Left lung (tissue), 4 donors: ENCODE measurements at regions not wholly inside any gene's neighbourhood (a gene's known extent, or its start where the extent isn't known, plus 50 kb on each side); places are given as distances from the start of the nearest gene placed in this dataset.

Experiments
- ATAC-seq: fragments of 200-7000 bp; cut with Tn5 transposase; one replicate; pipeline ENCODE4 v1.9.1; 2020; ENCODE audit warnings: moderate library complexity
- DNase-seq, 4 donors: peaks; one replicate each; pipeline ENCODE4 v3.0.0-alpha.2; 2013 to 2020
- H3K27ac ChIP-seq, 2 donors: fragments of 200-600 bp; sonication (generic) in 1 of 2; one replicate each; pipeline versions ENCODE4 v1.5.0 to v1.8.0; 2020 to 2021
- H3K27me3 ChIP-seq, 2 donors: fragments of 200-600 bp; sonication (generic) in 1 of 2; one replicate each; pipeline versions ENCODE4 v1.5.0 to v1.8.0; 2020 to 2021
- H3K36me3 ChIP-seq, 2 donors: fragments of 200-600 bp; sonication (generic) in 1 of 2; one replicate each; pipeline versions ENCODE4 v1.5.0 to v1.8.0; 2020 to 2021
- H3K4me1 ChIP-seq, 2 donors: fragments of 200-600 bp; one replicate each; pipeline ENCODE4 v1.8.0; 2021
- H3K4me3 ChIP-seq, 2 donors: fragments of 200-600 bp; sonication (generic) in 1 of 2; one replicate each; pipeline versions ENCODE4 v1.5.0 to v1.8.0; 2020 to 2021; ENCODE audit warnings: mild to moderate bottlenecking in 1 of 2
- H3K9me3 ChIP-seq, 2 donors: fragments of 200-600 bp; sonication (generic) in 1 of 2; one replicate each; pipeline versions ENCODE4 v1.5.0 to v1.8.0; 2020 to 2021
- intact Hi-C, 2 donors: fragments of 100-400 bp; cut with DNase I; formaldehyde crosslinking; loops; one replicate each; pipeline versions ENCODE4 v1.11.2 to v1.14.2; 2022
- TF ChIP-seq, protein P1 (sequence below), 2 donors: fragments of 200-600 bp; sonication (generic) in 1 of 2; IDR thresholded peaks; one replicate each; pipeline versions ENCODE4 v1.5.0 to v1.8.0; 2021; ENCODE audit warnings: antibody characterized with exemption in 2 of 2
- donor health status: DM: no; HTN: yes; CAD: no.
- donor health status: DM: no; HTN: no; CAD: no.

DNA sequence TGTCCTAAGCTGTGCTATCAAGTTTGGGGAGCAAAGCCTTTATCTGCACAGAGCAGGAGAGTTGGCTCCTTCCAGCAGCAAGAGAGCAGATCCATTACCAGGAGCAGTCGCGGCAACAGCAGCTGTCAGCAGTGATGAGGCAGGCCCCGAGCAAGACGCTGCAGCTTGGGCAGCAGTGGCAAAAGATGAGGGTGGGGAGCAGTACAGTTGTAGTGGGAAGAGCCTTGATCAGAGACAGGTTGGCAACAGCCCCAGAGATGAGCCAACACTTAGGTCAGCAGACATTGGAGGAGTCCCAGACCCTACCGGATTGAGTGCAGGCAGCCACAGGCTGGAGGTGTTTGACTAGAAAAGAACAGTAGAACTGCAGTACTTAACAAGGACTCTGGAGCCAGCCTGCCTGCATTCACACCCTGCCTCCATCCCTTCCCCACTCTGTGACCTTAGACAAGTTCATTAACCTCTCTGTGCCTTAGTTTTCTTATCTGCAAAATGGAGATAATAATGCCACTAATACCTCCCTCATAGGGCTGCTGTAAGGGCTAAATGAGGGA lies 117.1 kb upstream of the SERTAD2 start:
- Histone ChIP-seq H3K9me3 (peaks cover 0 to 6% of the 10 kb centered on the region in 2 donors), H3K36me3 (no peaks in the 10 kb centered on the region), H3K27me3 (no peaks in the 10 kb centered on the region), H3K4me3 (no peak overlapping the region), H3K27ac (no peak overlapping the region), H3K4me1 (peaks cover 5 to 23% of the 10 kb centered on the region in 2 donors)
- no peak for DNase-seq
- intact Hi-C loops, result no loop called here
- no peak for ATAC-seq
- TF ChIP-seq, protein P1, sequence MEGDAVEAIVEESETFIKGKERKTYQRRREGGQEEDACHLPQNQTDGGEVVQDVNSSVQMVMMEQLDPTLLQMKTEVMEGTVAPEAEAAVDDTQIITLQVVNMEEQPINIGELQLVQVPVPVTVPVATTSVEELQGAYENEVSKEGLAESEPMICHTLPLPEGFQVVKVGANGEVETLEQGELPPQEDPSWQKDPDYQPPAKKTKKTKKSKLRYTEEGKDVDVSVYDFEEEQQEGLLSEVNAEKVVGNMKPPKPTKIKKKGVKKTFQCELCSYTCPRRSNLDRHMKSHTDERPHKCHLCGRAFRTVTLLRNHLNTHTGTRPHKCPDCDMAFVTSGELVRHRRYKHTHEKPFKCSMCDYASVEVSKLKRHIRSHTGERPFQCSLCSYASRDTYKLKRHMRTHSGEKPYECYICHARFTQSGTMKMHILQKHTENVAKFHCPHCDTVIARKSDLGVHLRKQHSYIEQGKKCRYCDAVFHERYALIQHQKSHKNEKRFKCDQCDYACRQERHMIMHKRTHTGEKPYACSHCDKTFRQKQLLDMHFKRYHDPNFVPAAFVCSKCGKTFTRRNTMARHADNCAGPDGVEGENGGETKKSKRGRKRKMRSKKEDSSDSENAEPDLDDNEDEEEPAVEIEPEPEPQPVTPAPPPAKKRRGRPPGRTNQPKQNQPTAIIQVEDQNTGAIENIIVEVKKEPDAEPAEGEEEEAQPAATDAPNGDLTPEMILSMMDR (IDR thresholded peaks at IDR 0.05), result no peak

DNA sequence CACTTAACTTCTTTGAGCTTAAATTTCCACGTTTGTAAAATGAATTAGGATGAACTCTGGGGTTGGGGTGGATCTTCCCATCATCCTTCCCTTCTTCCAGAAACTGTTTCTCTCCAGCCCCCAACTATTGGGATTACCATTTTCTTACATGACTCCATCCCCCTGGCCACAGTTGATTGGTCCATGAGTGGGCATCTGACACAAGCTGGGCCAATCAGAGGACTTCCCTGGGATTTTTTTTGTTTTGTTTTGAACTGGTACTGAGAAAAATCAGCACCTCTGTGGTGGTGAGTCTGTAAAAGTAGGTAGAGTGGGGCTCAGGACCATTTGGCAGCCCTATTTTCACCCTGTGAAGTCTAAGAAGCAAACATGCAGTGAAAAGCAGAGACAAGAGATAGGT lies 118.0 kb upstream of the SERTAD2 start:
- TF ChIP-seq, protein P1 (IDR thresholded peaks at IDR 0.05), result no peak
- no peaks in the 10 kb centered on the region for H3K36me3 ChIP-seq
- intact Hi-C loops, result no loop called here
- H3K4me3 ChIP-seq, result no peak overlapping the region
- no peaks in the 10 kb centered on the region for H3K27me3 ChIP-seq
- H3K9me3 ChIP-seq, result peaks cover 0 to 8% of the 10 kb centered on the region in 2 donors
- no peak overlapping the region for H3K27ac ChIP-seq
- no peak for ATAC-seq
- DNase-seq, result no peak
- peaks cover 2 to 20% of the 10 kb centered on the region in 2 donors for H3K4me1 ChIP-seq

DNA sequence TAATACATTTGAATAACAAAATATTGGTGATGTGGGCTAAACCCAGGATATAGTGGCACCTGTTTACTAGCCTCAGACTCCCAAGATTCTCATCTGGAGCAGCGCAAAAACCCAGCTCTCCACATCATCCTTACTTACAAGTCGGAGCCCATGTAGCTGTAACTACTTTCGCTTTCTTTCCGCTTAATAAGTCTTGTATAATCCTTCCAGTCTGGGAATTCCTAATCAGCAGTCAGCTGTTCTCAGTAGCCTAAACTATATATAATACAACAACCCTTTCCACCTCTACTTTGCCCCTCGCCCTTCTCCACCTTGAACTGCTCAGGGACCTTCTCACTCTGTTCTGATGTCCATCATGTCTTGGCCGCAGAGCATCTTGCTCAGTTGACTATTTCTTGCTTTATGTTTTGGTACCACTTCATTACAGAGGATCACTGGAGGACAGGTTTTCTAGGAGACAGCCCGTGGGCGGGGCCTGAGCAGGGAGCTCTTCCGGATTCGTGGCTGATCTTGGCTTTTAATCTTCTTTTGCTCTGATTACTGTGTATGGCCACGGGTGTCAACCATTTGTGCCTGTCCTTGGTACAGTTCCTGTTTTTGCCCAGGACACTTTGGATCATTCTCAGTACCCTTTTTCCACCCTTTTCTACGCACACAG lies 119.9 kb upstream of the SERTAD2 start:
- peaks cover 0 to 6% of the 10 kb centered on the region in 2 donors for H3K4me1 ChIP-seq
- H3K9me3 ChIP-seq, result peaks cover 0 to 8% of the 10 kb centered on the region in 2 donors
- no peaks in the 10 kb centered on the region for H3K27me3 ChIP-seq
- TF ChIP-seq, protein P1 (IDR thresholded peaks at IDR 0.05), result no peak
- intact Hi-C loops, result no loop called here
- no peak for DNase-seq
- no peak for ATAC-seq
- H3K4me3 ChIP-seq, result no peak overlapping the region
- no peaks in the 10 kb centered on the region for H3K36me3 ChIP-seq
- no peak overlapping the region for H3K27ac ChIP-seq

DNA sequence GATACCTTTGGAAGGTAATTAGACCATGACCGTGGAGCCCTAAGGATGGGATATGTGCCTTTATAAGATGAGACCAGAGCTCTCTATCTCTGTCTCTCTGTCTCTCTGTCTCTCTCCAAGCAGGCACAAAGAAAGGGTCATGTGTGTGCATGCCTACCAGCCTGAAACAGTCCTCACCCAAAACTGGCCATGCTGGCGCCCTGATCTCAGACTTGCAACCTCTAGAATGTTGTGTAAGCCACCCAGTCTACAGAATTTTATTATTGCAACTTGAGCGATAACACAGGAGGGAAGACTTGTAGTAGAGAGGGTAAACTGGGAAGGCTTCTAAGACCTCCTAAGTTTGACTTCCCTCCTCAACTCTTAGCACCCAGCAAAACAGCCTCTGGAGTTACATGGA lies 124.1 kb upstream of the SERTAD2 start:
- Histone ChIP-seq H3K4me1 (peaks cover 0 to 12% of the 10 kb centered on the region in 2 donors), H3K27ac (no peak overlapping the region), H3K27me3 (no peaks in the 10 kb centered on the region), H3K36me3 (no peaks in the 10 kb centered on the region), H3K4me3 (no peak overlapping the region), H3K9me3 (peaks cover 0 to 8% of the 10 kb centered on the region in 2 donors)
- TF ChIP-seq, protein P1 (IDR thresholded peaks at IDR 0.05), result no peak
- DNase-seq, result no peak
- intact Hi-C loops, result no loop called here
- no peak for ATAC-seq

DNA sequence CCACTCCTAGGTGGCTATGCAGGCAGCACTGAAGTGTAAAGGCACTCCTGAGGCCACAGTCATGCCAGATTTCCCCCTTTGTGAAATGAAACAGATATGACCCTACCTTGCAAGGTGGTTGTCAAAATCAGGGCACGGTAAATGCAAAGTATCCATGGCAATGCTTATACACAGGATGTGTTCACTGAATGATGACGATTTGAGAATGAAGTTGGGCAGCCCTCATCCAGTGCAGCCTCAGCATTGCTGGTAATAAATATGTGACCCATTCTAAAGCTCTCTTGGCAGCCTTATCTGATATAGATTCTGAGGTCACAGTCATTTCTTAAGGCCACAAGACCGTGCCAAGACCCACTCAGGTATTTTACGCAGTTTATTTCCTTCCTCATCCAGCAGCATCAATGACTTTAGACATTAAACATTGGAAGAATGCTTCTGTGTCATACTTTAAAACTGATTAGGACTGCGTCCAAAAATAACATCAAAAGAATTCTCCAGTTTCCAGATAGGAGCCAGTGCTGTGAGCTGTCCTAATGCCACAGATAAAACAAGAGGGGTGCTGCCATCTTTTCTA lies 125.5 kb upstream of the SERTAD2 start:
- peak; percentile 43 for ATAC-seq
- no peak overlapping the region for H3K27ac ChIP-seq
- intact Hi-C loops, result no loop called here
- H3K9me3 ChIP-seq, result peaks cover 0 to 8% of the 10 kb centered on the region in 2 donors
- TF ChIP-seq, protein P1 (IDR thresholded peaks at IDR 0.05), result no peak
- no peaks in the 10 kb centered on the region for H3K36me3 ChIP-seq
- DNase-seq, result no peak
- H3K27me3 ChIP-seq, result no peaks in the 10 kb centered on the region
- H3K4me1 ChIP-seq, result peaks cover 0 to 12% of the 10 kb centered on the region in 2 donors
- H3K4me3 ChIP-seq, result no peak overlapping the region
